IMR-90 (cell line): ENCODE measurements at regions not wholly inside any gene's neighbourhood (a gene's known extent, or its start where the extent isn't known, plus 50 kb on each side); places are given as distances from the start of the nearest gene placed in this dataset.

Source experiments
- ATAC-seq: fragments of 200-7000 bp; cut with Tn5 transposase; 2 replicates; pipeline ENCODE4 v1.9.1; 2020; ENCODE audit warnings: low read depth, mild to moderate bottlenecking, moderate library complexity
- BruUV-seq: library from RNA; stranded (reverse); fragments of 400-500 nt; replicated peaks from 2 replicates; lab custom pipeline; 2021; lab: Mats Ljungman, UMichigan
- CTCF ChIA-PET: fragments of 300-600 bp; formaldehyde crosslinking; extraction: SDS; loops from one replicate; lab custom pipeline; 2021; ENCODE audit warnings: antibody characterized with exemption; lab: Yijun Ruan, JAX
- POLR2A ChIA-PET: fragments of 300-600 bp; sonication (Branson Sonifier 250); formaldehyde crosslinking; loops from one replicate; lab custom pipeline; 2022; ENCODE audit warnings: antibody characterized with exemption; ENCODE audit not compliant: unreplicated experiment; lab: Charles Lee
- DNase-seq: peaks from one replicate; pipeline ENCODE4 v3.0.0; 2013
- H2AFZ ChIP-seq: replicated peaks from 2 replicates; pipeline ENCODE3; 2013; ENCODE audit warnings: low read length, mild to moderate bottlenecking; ENCODE audit not compliant: poor library complexity
- H2AK5ac ChIP-seq: 2 replicates; pipeline ENCODE4 v1.6.1; 2013; ENCODE audit warnings: low read depth, low read length, inconsistent platforms
- H2AK9ac ChIP-seq: replicated peaks from 2 replicates; pipeline ENCODE3; 2013; ENCODE audit warnings: mild to moderate bottlenecking, low read depth, low read length, moderate library complexity; ENCODE audit not compliant: poor library complexity
- H2BK120ac ChIP-seq: 2 replicates; pipeline ENCODE4 v1.6.1; 2013; ENCODE audit warnings: low read depth, low read length, inconsistent platforms
- H2BK15ac ChIP-seq: 3 replicates; pipeline ENCODE4 v1.6.1; 2013; ENCODE audit warnings: low read depth, low read length, inconsistent platforms
- H2BK20ac ChIP-seq: 2 replicates; pipeline ENCODE4 v1.6.1; 2013; ENCODE audit warnings: low read depth, mild to moderate bottlenecking, inconsistent platforms, low read length, moderate library complexity
- H2BK5ac ChIP-seq: 2 replicates; pipeline ENCODE4 v1.6.1; 2013; ENCODE audit warnings: mild to moderate bottlenecking, low read depth, low read length, inconsistent platforms; ENCODE audit not compliant: poor library complexity, severe bottlenecking
- H3K14ac ChIP-seq: replicated peaks from 2 replicates; pipeline ENCODE4 v1.6.1; 2013; ENCODE audit warnings: low read depth, low read length, inconsistent platforms
- H3K18ac ChIP-seq: 2 replicates; pipeline ENCODE4 v1.6.1; 2013; ENCODE audit warnings: low read depth, low read length, control low read depth
- H3K23ac ChIP-seq: 2 replicates; pipeline ENCODE4 v1.6.1; 2013; ENCODE audit warnings: low read depth, low read length, inconsistent platforms
- H3K27ac ChIP-seq: 2 replicates; pipeline ENCODE4 v1.5.1; 2013; ENCODE audit warnings: mild to moderate bottlenecking, control low read depth, low read length; ENCODE audit not compliant: insufficient read depth
- H3K27me3 ChIP-seq: 2 replicates; pipeline ENCODE4 v1.6.1; 2013; ENCODE audit warnings: low read length; ENCODE audit not compliant: control insufficient read depth, insufficient read depth
- H3K36me3 ChIP-seq: 2 replicates; pipeline ENCODE4 v1.6.1; 2013; ENCODE audit warnings: low read length, mixed read lengths; ENCODE audit not compliant: control insufficient read depth, insufficient read depth
- H3K4ac ChIP-seq: 2 replicates; pipeline ENCODE4 v1.6.1; 2013; ENCODE audit warnings: low read depth, low read length, inconsistent platforms
- H3K4me1 ChIP-seq: 2 replicates; pipeline ENCODE4 v1.6.1; 2013; ENCODE audit warnings: low read length, mixed read lengths; ENCODE audit not compliant: control insufficient read depth, insufficient read depth
- H3K4me2 ChIP-seq: 2 replicates; pipeline ENCODE4 v1.6.1; 2013; ENCODE audit warnings: low read depth, mild to moderate bottlenecking, control low read depth, low read length, moderate library complexity
- H3K4me3 ChIP-seq: 2 replicates; pipeline ENCODE4 v1.5.1; 2013; ENCODE audit warnings: low read depth, mild to moderate bottlenecking, control low read depth, low read length, moderate library complexity; ENCODE audit not compliant: insufficient read depth
- H3K56ac ChIP-seq: 2 replicates; pipeline ENCODE4 v1.6.1; 2013; ENCODE audit warnings: low read length, inconsistent platforms; ENCODE audit not compliant: insufficient read depth; ENCODE audit errors: extremely low read depth
- H3K79me1 ChIP-seq, 2 experiments: 2 replicates each; pipeline ENCODE4 v1.6.1; 2013; ENCODE audit warnings: low read length in 2 of 2, inconsistent platforms in 1 of 2, low read depth in 1 of 2
- H3K9ac ChIP-seq: 2 replicates; pipeline ENCODE4 v1.6.1; 2013; ENCODE audit warnings: low read depth, low read length, control low read depth
- H3K9me1 ChIP-seq: 2 replicates; pipeline ENCODE4 v1.6.1; 2013; ENCODE audit warnings: low read length, inconsistent platforms; ENCODE audit not compliant: insufficient read depth
- H3K9me3 ChIP-seq: 2 replicates; pipeline ENCODE4 v1.6.1; 2013; ENCODE audit warnings: low read length; ENCODE audit not compliant: control insufficient read depth, insufficient read depth
- H4K20me1 ChIP-seq: 2 replicates; pipeline ENCODE4 v1.6.1; 2013; ENCODE audit warnings: low read length, inconsistent platforms; ENCODE audit not compliant: insufficient read depth
- H4K5ac ChIP-seq: 2 replicates; pipeline ENCODE4 v1.6.1; 2013; ENCODE audit warnings: mild to moderate bottlenecking, low read depth, low read length, control low read depth
- H4K8ac ChIP-seq, 2 experiments: 2 replicates each; pipeline ENCODE4 v1.6.1; 2013; ENCODE audit warnings: low read depth in 2 of 2, low read length in 2 of 2, control low read depth in 1 of 2, inconsistent platforms in 1 of 2
- H4K91ac ChIP-seq: 2 replicates; pipeline ENCODE4 v1.6.1; 2013; ENCODE audit warnings: low read depth, low read length, inconsistent platforms; ENCODE audit not compliant: insufficient read depth
- MXI1 ChIP-seq: IDR thresholded peaks from 2 replicates; pipeline ENCODE4 v1.6.1; 2012; ENCODE audit warnings: low read depth, mild to moderate bottlenecking, low read length, moderate library complexity, borderline replicate concordance
- RFX5 ChIP-seq: IDR thresholded peaks from 2 replicates; pipeline ENCODE4 v1.8.0; 2012; ENCODE audit warnings: low read depth, mild to moderate bottlenecking, low read length, moderate library complexity
- WGBS, 2 experiments: methylation state at CpG; one replicate each; pipeline versions ENCODE4 v1.1.5 to v1.1.7; 2013; ENCODE audit warnings: missing lambda C conversion rate in 2 of 2; ENCODE audit not compliant: insufficient read length in 1 of 2; ENCODE audit errors: extremely low coverage in 2 of 2; 5-methylcytosine and 5-hydroxymethylcytosine counted together
- dilution Hi-C: fragments of 300-500 bp; cut with HindIII; formaldehyde crosslinking; loops from one replicate; pipeline ENCODE4 v1.14.3; 2018; ENCODE audit warnings: low sequenced_read_pairs; ENCODE audit not compliant: unreplicated experiment
- in situ Hi-C: fragments of 300-500 bp; cut with MboI; formaldehyde crosslinking; loops from 3 replicates; pipeline ENCODE4 v1.14.3; 2019; ENCODE audit warnings: low sequenced_read_pairs, inconsistent platforms, mixed read lengths
- intact Hi-C: fragments of 100-400 bp; cut with micrococcal nuclease; formaldehyde crosslinking; loops from 2 replicates; pipeline ENCODE4 v1.10.0; 2022
- TF ChIP-seq, protein P1 (sequence below): fragments of 150-350 bp; IDR thresholded peaks from 2 replicates; pipeline ENCODE4 v1.6.1; 2016; ENCODE audit warnings: low read depth, mild to moderate bottlenecking, low read length, moderate library complexity, borderline replicate concordance
- TF ChIP-seq, protein P2 (sequence below): fragments of 150-350 bp; IDR thresholded peaks from 2 replicates; pipeline ENCODE4 v1.6.1; 2017; ENCODE audit warnings: mild to moderate bottlenecking, antibody characterized with exemption, low read length, low read depth

- TF ChIP-seq RFX5 (no peak), MXI1 (no peak)
- TF ChIP-seq, protein P1, sequence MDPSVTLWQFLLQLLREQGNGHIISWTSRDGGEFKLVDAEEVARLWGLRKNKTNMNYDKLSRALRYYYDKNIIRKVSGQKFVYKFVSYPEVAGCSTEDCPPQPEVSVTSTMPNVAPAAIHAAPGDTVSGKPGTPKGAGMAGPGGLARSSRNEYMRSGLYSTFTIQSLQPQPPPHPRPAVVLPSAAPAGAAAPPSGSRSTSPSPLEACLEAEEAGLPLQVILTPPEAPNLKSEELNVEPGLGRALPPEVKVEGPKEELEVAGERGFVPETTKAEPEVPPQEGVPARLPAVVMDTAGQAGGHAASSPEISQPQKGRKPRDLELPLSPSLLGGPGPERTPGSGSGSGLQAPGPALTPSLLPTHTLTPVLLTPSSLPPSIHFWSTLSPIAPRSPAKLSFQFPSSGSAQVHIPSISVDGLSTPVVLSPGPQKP: no peak
- TF ChIP-seq, protein P2, sequence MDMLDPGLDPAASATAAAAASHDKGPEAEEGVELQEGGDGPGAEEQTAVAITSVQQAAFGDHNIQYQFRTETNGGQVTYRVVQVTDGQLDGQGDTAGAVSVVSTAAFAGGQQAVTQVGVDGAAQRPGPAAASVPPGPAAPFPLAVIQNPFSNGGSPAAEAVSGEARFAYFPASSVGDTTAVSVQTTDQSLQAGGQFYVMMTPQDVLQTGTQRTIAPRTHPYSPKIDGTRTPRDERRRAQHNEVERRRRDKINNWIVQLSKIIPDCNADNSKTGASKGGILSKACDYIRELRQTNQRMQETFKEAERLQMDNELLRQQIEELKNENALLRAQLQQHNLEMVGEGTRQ: no peak
- peaks cover 19% of the 10 kb centered on the region; the same call in 1 of the 2 replicates for H3K27me3 ChIP-seq
- H4K91ac ChIP-seq: no peak overlapping the region
- H2AK9ac ChIP-seq: no peak overlapping the region
- H2BK5ac ChIP-seq: no peak overlapping the region
- H3K14ac ChIP-seq: no peak overlapping the region
- dilution Hi-C loops: no loop called here
- H2BK15ac ChIP-seq: no peak overlapping the region
- no peak overlapping the region for H2AK5ac ChIP-seq
- in situ Hi-C loops: no loop called here
- no peaks in the 10 kb centered on the region for H3K36me3 ChIP-seq
- CTCF ChIA-PET: interaction anchor here (0.7 to 3.7 kb wide), 9 partner anchors 10 to 215 kb away, joined by 3 to 16 read pairs (median 4); no protein-coding TSS in a partner anchor
- no peak overlapping the region for H3K4ac ChIP-seq
- no peak overlapping the region for H4K5ac ChIP-seq
- POLR2A ChIA-PET: no interaction called here
- no peak overlapping the region for H3K23ac ChIP-seq
- BruUV-seq: no TSS peak
- H3K4me1 ChIP-seq: no peaks in the 10 kb centered on the region
- H3K4me2 ChIP-seq: no peak overlapping the region
- H3K79me1 ChIP-seq: no peaks in the 10 kb centered on the region
- intact Hi-C loops: loop anchor here (1.0 to 10.0 kb wide), 2 partner anchors 215 to 1120 kb away; no protein-coding TSS in a partner anchor
- no peak overlapping the region for H2AFZ ChIP-seq
- H3K9ac ChIP-seq: no peak overlapping the region
- H2BK120ac ChIP-seq: no peak overlapping the region
- H3K4me3 ChIP-seq: no peak overlapping the region
- WGBS, 2 experiments: 67% methylated on average over 3 of the region's 12 CpGs; no CpG with 5 or more reads in 1 of the 2 experiments
- no peak overlapping the region for H3K27ac ChIP-seq
- no peaks in the 10 kb centered on the region for H3K9me3 ChIP-seq
- no peaks in the 10 kb centered on the region for H4K20me1 ChIP-seq
- H3K18ac ChIP-seq: no peak overlapping the region
- DNase-seq: no peak
- no peak overlapping the region for H3K56ac ChIP-seq
- ATAC-seq: no peak
- H3K9me1 ChIP-seq: no peaks in the 10 kb centered on the region
- H2BK20ac ChIP-seq: no peak overlapping the region
- no peak overlapping the region for H4K8ac ChIP-seq
Measured at GRCh38 chr6:166774770-166775169, 147.7 kb upstream of the RPS6KA2 start.
